ENCODE measurements at regions not wholly inside any gene's neighbourhood (a gene's known extent, or its start where the extent isn't known, plus 50 kb on each side); places are given as distances from the start of the nearest gene placed in this dataset.

DNA sequence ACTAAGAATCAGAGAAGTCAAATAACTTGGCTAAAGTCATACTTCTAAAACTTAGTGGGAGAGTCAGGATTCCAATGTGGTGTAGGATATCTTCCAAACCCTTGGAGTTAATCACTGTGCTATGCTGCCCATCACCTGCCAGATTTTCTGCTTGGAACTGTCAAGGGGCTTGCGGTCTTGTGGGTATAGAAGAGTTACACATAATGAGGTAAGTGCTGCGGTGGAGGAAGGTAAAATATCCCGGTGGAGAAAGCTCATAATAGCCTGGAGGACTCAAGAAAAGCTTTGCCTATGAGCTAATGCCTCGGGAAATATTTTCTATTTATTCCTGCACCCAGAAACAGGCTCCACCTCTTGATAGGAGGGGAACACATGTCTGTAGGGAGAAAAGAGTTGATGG is 195.6 kb downstream of the UTP18 start:
- no peak for TF ChIP-seq POLR2AphosphoS5 (IDR thresholded peaks at IDR 0.05; ENCODE audit: low read depth, low read length)
- TF ChIP-seq TAF1 (IDR thresholded peaks at IDR 0.05; ENCODE audit: borderline replicate concordance, insufficient read depth, low read length): no peak
- TF ChIP-seq, protein P1, sequence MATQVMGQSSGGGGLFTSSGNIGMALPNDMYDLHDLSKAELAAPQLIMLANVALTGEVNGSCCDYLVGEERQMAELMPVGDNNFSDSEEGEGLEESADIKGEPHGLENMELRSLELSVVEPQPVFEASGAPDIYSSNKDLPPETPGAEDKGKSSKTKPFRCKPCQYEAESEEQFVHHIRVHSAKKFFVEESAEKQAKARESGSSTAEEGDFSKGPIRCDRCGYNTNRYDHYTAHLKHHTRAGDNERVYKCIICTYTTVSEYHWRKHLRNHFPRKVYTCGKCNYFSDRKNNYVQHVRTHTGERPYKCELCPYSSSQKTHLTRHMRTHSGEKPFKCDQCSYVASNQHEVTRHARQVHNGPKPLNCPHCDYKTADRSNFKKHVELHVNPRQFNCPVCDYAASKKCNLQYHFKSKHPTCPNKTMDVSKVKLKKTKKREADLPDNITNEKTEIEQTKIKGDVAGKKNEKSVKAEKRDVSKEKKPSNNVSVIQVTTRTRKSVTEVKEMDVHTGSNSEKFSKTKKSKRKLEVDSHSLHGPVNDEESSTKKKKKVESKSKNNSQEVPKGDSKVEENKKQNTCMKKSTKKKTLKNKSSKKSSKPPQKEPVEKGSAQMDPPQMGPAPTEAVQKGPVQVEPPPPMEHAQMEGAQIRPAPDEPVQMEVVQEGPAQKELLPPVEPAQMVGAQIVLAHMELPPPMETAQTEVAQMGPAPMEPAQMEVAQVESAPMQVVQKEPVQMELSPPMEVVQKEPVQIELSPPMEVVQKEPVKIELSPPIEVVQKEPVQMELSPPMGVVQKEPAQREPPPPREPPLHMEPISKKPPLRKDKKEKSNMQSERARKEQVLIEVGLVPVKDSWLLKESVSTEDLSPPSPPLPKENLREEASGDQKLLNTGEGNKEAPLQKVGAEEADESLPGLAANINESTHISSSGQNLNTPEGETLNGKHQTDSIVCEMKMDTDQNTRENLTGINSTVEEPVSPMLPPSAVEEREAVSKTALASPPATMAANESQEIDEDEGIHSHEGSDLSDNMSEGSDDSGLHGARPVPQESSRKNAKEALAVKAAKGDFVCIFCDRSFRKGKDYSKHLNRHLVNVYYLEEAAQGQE (IDR thresholded peaks at IDR 0.05; ENCODE audit: insufficient read depth in 1 of 2, low read depth in 2 of 2, low read length in 2 of 2): no peak
- no peak for TF ChIP-seq FOXP2 (optimal IDR thresholded peaks at IDR 0.05; ENCODE audit: borderline replicate concordance, extremely low read depth, extremely low read length, insufficient read depth)
- TF ChIP-seq SIN3A (IDR thresholded peaks at IDR 0.05; ENCODE audit: borderline replicate concordance, insufficient read depth, low read length): no peak
